NCI-H1105 (cell line): ENCODE measurements at regions not wholly inside any gene's neighbourhood (a gene's known extent, or its start where the extent isn't known, plus 50 kb on each side); places are given as distances from the start of the nearest gene placed in this dataset.
"Not testable (repeated sequence)": the region's sequence is repeated elsewhere in the genome, so short reads cannot be mapped to it uniquely, and the experiment has no call there.

ENCODE experiments used
- DNase-seq: peaks from one replicate; lab custom pipeline; 2025; lab: John Stamatoyannopoulos, UW

DNA sequence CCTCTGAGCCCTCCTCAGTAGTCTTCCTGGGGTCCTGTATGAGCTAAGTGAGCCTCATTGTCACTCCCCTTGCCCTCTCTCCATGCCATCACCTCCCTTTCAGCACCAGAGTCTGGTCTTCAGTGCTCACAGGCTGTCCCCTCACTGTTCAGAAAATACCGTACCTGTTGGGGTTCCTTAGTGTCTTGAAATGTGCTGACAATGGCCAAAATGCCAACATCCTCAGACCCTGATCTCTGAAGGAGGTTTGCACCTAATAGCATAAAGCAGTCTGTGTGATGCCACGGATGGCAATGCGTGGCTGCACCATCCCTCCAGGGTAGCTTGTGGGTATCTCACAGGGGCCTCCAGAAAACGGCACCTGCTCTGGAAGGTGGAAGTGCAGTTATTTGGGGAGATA lies 301.0 kb upstream of the TLE3 start:
- no peak for DNase-seq

DNA sequence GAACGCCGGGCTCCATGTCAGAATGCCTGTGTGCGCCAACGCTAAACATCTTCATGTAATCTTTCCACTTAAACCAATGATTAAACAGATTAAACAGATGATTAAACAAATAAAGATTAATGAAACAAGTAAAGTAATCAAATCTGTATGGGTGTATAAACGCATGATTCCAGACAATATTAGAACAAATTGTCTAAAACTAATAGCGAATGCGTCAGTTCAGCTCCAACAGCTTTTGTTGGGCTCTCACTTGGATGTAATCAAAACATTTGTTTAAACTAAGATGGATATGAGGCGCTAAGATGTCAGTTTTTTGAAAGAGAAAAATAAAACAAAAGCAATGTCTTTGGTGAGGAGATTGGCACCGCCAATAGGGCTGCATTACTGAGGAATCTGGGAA lies 299.1 kb upstream of the TLE3 start:
- no peak for DNase-seq

DNA sequence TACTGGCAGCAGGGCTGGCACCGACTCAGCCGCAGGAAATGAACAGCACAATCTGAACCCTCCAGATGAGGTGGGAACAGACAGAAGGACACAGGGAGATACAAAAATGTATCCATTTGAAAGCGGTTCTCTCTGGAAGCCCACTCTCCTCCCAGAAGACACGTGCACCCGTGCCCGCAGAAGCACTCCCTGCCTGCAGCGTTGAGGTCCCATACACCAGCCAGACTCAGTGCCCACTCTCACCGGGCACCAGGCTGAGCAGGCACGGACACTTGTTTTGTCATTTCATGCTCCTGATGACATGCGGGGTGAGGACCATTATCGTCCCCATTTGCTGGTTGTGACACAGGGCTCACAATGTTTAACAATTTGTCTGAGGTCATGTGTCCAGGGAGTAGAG lies 297.4 kb upstream of the TLE3 start:
- DNase-seq, result no peak

DNA sequence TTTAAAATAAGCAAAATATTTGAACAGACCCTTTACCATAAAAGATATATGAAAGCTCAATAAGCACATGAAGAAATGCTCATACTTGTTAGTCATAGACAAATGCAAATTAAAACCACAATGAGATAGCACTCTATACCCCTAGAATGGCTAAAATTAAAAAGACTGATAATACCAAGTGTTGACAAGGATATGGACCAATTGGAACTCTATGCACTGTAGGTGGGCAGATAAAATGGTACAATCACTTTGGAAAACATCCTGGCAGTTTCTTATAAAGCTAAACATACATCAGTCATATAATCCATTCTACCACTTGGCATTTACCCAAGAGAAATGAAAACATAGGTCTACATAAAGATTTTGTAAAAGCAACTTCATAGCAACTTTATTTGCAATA lies 293.0 kb upstream of the TLE3 start:
- no peak for DNase-seq

DNA sequence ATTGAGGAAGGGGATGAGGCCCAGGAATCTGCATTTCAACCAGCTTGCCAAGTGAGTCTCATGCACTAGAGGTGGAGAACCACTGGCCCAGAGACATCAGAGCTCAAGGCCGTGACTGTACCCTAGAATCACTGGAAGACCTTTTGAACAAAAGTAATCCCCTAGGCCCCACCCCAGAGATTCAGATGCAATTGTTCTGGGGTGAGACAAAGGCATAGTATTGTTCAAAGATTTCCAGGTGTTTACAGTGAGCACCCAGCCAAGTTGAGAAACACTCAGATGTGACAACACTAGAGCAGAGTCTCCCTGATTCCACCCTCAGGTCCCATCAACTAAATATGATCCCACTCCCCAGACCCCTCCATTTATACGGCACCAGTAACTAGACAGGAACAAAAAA lies 290.3 kb upstream of the TLE3 start:
- no peak for DNase-seq

DNA sequence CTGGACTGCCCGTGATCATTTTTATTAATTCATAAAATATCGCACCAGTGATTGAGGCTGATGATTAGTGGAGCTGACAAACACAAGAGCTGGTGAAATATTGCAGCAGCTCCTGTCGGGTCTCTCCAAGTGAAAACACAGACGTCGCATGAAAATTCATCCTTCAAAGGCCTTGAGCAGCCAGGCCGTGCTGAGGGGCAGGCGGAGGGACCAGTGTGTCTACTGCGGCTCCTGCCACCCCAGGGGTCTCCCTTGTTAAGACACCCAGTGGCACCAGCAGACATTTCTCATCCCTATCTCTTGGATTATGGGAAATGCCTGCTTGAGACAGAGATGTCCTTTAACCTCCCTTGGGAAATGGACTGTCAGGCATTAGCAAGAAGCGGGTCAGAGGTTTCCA lies 289.4 kb upstream of the TLE3 start:
- no peak for DNase-seq

DNA sequence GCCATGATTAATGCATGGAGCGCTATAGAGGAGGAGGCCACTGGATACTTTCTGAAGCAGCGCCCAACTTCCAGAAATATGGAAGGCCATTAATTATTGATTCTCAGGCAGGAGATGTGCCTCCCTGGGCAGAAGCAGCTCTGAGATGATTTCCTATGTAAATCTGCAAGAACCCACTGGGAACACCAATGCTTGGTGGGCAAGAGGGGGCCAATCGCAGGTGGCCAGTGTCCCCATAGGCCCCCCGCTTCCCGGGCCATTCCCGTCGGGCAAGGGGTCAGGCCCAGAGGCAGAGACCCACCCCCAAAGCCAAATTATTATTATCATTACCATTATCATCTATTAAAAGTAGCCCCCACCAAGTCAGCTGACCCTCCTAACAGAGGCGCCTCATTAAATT lies 288.0 kb upstream of the TLE3 start:
- no peak for DNase-seq

DNA sequence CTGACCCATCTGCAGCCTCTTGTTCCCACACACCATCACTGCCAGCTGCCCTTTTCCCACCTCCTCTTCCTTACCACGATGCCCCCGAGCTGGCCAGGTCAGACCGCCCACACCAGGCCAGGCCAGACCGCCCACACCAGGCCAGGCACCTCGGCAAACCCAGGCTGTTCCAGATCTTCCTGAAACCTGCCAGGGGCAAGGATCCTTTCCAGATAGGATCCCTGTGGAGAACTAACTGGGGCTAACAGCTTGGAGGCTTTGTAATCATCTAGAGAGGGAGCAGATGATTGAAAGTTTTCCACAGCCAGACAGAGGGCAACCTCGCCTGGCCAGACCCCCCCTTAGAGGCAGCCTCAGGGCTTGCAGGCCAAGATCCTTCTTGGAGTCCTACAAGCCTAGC lies 287.3 kb upstream of the TLE3 start:
- DNase-seq, result no peak

DNA sequence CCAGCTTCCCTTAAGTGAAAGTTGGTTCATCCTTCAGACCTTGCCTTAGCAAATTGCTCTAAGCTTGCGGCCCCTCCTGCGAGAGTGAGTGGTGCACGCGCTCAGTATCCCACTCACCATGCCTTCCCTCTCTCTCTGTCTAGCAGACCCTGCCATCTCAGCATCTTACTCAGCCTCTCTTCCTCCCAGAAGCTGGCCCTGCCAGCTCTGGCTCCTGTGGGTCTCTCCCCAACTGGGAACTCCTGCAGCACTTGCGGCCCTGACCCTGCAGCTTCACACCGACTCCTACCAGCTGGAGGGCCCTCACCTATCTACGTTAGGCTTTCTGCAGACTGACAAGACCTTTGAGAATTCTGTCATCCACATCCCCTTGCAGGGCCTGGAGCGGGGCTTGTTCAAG lies 286.1 kb upstream of the TLE3 start:
- DNase-seq, result no peak

DNA sequence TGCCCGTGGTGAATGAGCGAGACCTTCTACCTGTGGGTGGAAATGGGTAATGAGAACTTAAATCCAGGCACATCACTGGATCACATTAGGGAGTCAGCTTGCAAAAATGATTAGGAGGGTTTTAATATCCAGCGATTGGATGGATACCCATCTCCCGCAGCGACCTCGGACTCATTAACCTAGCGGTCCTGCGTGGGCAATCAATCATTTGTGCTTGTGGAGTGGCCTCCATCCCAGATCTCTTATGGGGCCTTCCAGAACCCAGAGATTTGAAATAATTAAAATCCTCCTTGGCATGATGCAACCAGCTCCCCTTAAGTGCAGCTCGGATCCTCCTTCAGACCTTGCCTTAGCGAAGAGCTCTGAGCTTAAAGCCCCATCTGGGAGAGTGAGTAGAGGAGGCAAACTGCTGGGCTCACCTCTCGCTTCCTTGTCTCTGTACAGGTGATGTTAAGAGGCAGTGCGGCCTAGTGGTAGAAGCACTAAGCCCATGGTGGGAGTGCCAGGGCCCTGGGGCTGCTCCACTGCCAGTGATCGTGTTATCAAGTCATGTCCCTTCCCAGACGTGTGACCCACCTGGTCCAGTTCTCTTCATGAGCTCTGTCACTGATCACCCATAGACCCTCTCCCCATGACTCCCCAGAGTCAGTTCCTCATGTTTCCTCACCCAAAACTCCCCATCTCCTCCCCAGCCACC lies 285.2 kb upstream of the TLE3 start:
- no peak for DNase-seq

DNA sequence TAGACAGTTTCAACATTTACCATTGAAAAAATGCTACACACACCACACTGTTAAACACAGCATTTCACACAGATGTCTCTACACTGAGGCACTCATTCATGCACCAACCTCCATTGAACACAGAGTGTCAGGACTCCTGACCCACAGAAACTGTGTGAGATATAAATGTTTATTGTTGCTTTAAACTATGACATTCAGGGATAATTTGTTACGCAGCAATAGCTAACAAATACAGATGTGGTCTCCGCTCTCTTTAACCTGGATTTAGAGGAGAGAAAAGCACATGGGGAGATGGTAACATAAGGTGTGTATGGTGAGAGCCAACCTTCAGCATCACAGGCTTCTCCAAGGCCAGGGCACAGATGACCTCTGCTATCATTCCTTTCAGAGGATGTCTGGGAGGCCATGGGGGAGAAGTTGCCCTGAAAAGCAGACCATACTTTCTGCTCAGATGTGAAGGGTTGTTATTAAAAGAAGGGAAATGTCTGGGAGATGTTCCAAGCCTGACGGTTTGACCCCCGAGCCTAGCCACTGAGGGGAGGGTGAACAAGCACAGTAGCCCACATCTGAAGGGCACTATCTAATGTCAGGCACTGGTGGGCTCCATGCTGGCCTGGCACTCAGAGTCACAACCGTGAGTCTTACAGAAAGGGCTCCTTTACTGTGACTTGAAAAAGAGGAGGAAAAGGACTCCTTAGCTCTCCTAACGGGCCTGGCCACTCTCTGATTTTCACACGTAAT lies 284.5 kb upstream of the TLE3 start:
- no peak for DNase-seq

DNA sequence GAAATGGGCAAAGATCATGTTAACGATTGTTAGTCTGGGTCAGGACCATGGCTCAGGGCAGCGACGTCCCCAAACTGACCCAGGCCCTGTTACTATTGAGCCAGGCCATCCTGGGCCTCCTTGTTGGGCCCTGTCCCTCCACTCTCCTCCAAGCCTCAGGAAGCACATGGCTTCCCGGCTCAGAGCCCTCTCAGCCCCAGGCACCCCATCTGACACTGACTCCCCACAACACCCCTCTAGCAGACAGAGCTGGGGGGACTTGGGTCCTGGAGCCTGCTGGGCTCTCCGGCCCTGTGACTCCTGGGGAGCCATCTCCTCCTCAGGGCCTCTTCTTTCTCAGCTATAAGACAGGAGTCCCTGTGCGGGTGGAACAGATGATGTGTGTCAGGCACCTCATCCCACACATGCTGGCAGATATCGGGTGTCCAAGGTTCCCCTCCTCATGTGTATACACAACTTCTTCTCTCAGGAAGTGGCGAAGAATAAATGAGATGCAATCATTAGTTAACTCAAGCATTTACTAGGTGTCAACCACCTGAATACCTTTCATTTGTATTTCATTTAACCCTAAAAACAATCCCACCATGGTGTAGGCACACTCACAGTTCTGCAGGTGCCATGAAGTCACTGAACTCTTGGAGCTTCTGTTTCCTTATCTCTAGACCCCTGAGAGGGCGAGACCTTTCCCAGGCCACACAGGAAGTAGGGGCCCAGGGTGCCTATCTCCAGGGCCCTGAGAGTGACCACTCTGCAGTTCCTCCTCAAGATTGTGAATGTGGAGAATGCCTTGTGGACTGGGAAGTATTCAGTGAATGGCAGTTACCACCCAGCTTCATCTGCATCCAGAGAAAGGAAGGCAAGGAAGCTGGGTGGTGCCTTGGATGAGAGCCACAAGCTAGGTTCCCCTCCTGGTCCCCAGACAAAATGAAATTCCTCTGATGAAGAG lies 282.5 kb upstream of the TLE3 start:
- no peak for DNase-seq

DNA sequence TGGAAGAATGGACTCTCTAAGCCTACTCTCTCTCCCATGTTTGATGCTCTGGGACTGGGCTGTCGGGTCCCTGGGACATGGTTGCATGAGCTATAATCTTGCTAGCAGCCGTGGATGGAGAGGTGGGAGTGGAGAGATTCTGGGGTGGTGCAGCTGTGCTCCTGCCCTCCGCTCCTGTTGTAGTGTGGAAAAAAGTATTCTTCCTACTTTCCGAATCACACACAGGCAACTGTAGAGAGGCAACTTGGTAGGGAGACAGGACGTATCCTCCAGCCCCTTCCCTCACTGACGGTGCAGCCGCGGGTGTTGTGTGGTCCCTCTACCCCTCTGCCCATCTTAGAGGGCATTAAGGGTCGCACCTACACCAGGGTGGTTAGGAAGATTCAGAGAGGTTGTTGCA lies 281.4 kb upstream of the TLE3 start:
- DNase-seq, result no peak

DNA sequence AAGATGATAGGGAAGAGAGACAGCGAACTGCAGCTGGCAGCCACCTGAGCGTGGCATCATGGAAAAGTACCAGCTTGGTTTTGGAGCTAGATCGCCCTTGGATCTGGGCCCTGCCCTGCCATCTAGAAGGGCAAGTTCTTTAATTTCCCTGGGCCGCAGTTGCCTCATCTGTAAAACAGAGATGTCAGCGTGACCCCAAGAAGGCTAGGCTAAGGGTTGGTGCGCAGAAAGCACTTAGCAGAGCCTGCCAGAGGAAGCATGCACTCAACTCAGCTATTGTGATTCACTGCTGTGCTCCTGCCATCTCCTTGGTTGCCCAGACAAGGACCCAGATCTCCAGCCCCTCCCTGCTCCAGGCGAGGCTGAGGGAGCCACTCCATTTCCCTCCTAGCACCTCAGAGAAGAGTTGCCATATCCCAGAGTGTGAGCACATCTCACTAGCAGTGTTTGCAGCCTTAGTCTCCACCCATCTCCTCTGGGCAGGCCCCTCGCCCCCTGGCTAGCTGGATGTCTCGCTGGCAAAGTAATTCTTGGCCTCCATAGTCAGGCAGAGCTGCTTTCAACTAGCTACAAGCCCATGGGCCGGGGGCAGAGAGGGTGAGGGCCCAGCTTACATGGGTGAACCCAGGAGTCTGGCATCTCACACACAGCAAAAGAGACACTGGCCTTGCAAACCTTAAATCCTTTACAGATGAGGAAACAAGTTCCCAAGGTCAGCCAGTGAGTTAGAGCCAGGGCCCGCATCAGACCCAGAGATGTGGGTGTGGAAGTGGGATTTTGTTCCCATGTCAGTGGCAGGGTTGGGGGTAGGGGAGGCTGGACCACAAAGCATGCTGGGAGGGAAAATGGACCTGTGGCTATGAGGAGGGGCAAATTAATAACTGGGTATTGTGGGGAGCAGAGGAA lies 280.7 kb upstream of the TLE3 start:
- no peak for DNase-seq

DNA sequence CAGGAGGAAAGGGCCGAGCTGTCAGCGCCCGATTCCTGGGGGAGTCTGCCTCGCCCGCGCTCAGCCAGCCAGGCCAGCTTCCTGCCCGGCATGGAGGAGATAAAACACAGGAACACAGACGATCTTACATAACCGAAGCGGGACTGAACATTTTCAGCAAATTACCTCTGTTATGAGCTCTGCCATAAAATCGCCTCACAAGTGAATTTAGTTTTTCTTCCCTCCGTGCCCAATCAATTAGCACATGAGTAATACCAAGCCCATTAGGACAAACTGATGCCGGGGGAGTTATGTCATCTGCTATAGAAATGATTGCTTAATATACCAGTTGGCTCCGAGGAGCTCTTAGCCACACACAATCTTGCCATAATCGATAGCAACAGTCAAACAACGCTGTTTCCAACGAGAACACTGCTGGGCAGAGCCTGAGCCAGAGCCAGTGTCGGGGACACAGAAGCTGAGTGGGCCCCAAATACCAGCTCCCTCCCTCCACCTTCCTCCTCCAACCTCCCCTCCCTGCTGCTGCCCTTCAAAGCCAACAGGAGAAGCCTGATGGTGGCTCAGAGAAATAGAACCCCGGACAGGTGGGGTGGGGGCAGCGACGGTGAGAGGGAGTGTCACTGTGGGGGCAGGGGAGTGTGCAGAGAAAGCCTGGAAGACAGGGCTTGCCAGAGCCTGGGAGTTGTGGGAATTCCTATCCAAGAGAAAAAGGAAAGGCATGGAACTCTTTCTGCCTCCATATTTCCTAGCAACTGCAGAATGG lies 279.4 kb upstream of the TLE3 start:
- peak; percentile 32 for DNase-seq

DNA sequence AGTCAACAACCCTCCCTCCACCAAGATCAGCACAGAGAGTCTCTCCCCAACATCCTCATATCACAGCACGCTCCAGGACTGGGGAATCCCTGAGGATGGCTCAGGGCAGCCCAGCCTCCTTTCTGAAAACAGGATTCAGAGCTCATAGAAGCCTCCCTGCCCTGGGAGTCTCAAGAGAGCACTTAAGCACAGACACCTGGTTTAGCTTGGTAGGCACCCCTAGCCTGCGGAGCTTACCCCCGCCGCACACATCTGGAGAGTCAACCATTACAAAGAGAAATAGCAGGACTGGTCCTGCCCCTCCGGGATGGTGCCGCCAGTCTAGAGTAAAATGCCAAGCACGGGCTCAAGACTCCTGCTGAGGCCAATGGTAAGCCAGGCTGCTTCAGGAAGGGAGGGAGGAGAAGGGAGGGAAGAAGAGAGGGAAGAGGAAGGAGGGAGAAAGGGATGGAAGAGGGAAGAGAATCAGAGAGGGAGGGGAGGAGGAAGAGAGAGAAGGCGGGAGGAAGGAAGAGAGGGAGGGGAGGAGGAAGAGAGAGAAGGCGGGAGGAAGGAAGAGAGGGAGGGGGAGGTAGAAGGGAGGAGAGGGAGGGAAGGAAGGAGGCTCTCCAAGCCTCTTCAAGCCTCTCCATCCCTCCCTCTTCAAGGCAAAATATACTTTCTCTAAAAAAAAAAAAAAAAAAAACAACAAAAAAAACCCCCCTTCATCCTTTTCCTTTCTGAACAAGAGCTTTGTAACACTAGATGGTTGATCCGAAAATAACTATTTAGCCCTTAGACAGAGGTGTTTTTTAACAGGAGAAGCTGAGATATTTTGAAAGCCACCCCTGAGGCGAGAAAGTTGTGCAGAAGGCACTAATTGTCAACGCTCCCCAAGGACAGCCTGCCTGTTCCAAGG lies 278.6 kb upstream of the TLE3 start:
- DNase-seq, result peak; percentile 43

DNA sequence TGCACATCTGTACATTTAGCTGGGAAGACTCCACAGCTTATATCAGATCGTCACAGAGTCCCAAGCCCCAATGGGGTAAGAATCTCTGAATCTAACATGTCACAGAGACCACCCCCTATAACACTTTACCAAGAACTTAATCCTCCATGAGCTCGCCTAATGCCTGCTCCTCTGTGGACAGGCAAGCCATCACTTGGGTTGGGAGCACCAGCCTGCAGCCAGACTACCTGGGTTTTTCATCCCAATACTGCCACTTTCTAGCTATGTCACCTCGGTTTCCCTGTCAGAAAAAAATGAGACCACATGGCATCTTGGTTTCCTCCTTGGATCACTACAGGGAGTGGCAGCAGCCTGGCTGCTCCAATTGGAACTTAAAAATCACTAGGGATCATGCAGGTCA lies 277.9 kb upstream of the TLE3 start:
- DNase-seq, result no peak

DNA sequence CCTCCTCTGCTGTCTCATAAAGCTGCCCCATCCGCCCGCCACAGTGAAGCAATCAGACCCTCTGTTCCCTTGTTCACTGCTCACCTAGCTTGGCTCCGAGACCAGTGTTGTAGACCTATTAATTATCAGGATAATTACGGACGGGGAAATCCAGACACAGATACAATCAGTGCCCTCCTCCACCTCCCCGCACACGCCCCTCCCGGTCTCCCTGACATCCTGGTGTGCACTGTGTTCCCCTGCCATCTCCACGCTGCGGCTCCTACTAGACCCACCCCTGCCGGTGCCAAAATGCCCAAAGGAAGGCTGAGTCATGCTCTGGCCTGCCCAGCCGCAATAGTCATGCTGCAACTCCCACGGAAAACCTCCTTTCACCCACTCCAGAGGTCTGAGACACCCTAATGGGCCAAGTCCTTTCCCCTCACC lies 277.3 kb upstream of the TLE3 start:
- peak; percentile 95 for DNase-seq

DNA sequence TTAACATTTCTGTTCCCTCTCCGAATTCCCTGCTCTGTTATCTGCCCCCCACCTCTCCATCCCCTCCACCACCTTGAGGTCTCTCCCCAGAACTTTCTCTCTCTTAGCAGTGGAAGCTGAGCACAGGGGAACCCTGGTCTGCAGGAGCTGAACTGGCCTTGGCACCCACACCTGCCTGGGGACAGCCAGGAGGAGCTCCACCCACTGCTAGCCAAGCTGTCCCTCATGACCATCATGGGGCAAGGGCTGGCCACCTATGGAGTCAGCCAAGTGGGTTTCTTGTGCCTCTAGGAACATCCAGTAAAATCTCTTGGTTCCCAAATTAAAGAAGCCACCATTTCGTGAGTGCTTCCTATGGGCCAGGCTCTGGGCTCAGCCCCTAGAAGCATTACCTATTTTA lies 276.4 kb upstream of the TLE3 start:
- no peak for DNase-seq

DNA sequence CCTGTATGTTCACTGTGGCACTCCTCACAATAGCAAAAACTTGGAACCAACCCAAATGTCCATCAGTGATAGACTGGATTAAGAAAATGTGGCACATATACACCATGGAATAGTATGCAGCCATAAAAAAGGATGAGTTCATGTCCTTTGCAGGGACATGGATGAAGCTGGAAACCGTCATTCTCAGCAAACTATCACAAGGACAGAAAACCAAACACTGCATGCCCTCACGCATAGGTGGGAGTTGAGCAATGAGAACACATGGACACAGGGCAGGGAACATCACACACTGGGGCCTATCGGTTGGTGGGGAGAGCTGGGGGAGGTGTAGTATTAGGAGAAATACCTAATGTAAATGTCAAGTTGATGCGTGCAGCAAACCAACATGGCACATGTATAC lies 275.7 kb upstream of the TLE3 start:
- DNase-seq, result not testable (repeated sequence)
